Peyer's patch (tissue), 4 donors: ENCODE measurements at regions not wholly inside any gene's neighbourhood (a gene's known extent, or its start where the extent isn't known, plus 50 kb on each side); places are given as distances from the start of the nearest gene placed in this dataset.

ENCODE experiments used
- DNase-seq, 3 donors: peaks; one replicate each; pipeline ENCODE4 v3.0.0-alpha.2; 2017 to 2019
- H3K27ac ChIP-seq, 4 donors: fragments of 200-600 bp; sonication (generic); one replicate each; pipeline ENCODE4 v1.5.1; 2016 to 2019
- H3K27me3 ChIP-seq, 2 donors: fragments of 200-600 bp; sonication (generic); one replicate each; pipeline ENCODE4 v1.5.1; 2019
- H3K36me3 ChIP-seq, 3 donors: fragments of 200-600 bp; sonication (generic); one replicate each; pipeline ENCODE4 v1.5.1; 2016 to 2019
- H3K4me1 ChIP-seq, 4 donors: fragments of 200-600 bp; sonication (generic); one replicate each; pipeline ENCODE4 v1.5.1; 2016 to 2019
- H3K4me3 ChIP-seq, 4 donors: fragments of 200-600 bp; sonication (generic); 1 replicate in 3 of 4; 2 replicates in 1 of 4; pipeline ENCODE4 v1.5.1; 2016 to 2019; ENCODE audit warnings: mild to moderate bottlenecking in 1 of 4
- H3K9me3 ChIP-seq, 4 donors: fragments of 200-600 bp; sonication (generic); one replicate each; pipeline ENCODE4 v1.5.1; 2016 to 2019; ENCODE audit warnings: mild to moderate bottlenecking in 1 of 4
- POLR2A ChIP-seq, 2 donors: fragments of 450-650 bp; IDR thresholded peaks; one replicate each; pipeline ENCODE4 v1.5.1; 2017; ENCODE audit warnings: antibody characterized with exemption in 2 of 2, mild to moderate bottlenecking in 2 of 2, moderate library complexity in 2 of 2
- TF ChIP-seq, protein P1 (sequence below), 6 experiments: fragments of 450-650 bp in 4 of 6; fragments of 200-600 bp in 2 of 6; sonication (generic) in 1 of 6; IDR thresholded peaks; one replicate each; pipeline ENCODE4 v1.5.1; 2017 to 2019; ENCODE audit warnings: antibody characterized with exemption in 6 of 6, mild to moderate bottlenecking in 3 of 6, moderate library complexity in 1 of 6

- DNase-seq: no peak
- no peak overlapping the region for H3K4me3 ChIP-seq
- H3K27ac ChIP-seq: peak overlapping the region in 2 of 4 donors; percentile 15 to 65
- no peaks in the 10 kb centered on the region for H3K27me3 ChIP-seq
- H3K9me3 ChIP-seq: no peaks in the 10 kb centered on the region
- H3K4me1 ChIP-seq: peaks cover 0 to 40% (median 5%) of the 10 kb centered on the region in 4 donors
- TF ChIP-seq, protein P1, sequence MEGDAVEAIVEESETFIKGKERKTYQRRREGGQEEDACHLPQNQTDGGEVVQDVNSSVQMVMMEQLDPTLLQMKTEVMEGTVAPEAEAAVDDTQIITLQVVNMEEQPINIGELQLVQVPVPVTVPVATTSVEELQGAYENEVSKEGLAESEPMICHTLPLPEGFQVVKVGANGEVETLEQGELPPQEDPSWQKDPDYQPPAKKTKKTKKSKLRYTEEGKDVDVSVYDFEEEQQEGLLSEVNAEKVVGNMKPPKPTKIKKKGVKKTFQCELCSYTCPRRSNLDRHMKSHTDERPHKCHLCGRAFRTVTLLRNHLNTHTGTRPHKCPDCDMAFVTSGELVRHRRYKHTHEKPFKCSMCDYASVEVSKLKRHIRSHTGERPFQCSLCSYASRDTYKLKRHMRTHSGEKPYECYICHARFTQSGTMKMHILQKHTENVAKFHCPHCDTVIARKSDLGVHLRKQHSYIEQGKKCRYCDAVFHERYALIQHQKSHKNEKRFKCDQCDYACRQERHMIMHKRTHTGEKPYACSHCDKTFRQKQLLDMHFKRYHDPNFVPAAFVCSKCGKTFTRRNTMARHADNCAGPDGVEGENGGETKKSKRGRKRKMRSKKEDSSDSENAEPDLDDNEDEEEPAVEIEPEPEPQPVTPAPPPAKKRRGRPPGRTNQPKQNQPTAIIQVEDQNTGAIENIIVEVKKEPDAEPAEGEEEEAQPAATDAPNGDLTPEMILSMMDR (IDR thresholded peaks at IDR 0.05): no peak
- no peak for TF ChIP-seq POLR2A (IDR thresholded peaks at IDR 0.05)
- no peaks in the 10 kb centered on the region for H3K36me3 ChIP-seq
Measured at GRCh38 chr1:39110882-39111281, 84.7 kb downstream of the NDUFS5 start.

GRCh38 chr1:39113109-39113743 is 87.1 kb downstream of the NDUFS5 start:
- no peaks in the 10 kb centered on the region for H3K36me3 ChIP-seq
- no peaks in the 10 kb centered on the region for H3K9me3 ChIP-seq
- no peak overlapping the region for H3K4me3 ChIP-seq
- TF ChIP-seq, protein P1 (IDR thresholded peaks at IDR 0.05): no peak
- TF ChIP-seq POLR2A (IDR thresholded peaks at IDR 0.05): no peak
- H3K4me1 ChIP-seq: peaks cover 0 to 42% (median 3%) of the 10 kb centered on the region in 4 donors
- H3K27ac ChIP-seq: no peak overlapping the region
- no peaks in the 10 kb centered on the region for H3K27me3 ChIP-seq
- no peak for DNase-seq

DNA sequence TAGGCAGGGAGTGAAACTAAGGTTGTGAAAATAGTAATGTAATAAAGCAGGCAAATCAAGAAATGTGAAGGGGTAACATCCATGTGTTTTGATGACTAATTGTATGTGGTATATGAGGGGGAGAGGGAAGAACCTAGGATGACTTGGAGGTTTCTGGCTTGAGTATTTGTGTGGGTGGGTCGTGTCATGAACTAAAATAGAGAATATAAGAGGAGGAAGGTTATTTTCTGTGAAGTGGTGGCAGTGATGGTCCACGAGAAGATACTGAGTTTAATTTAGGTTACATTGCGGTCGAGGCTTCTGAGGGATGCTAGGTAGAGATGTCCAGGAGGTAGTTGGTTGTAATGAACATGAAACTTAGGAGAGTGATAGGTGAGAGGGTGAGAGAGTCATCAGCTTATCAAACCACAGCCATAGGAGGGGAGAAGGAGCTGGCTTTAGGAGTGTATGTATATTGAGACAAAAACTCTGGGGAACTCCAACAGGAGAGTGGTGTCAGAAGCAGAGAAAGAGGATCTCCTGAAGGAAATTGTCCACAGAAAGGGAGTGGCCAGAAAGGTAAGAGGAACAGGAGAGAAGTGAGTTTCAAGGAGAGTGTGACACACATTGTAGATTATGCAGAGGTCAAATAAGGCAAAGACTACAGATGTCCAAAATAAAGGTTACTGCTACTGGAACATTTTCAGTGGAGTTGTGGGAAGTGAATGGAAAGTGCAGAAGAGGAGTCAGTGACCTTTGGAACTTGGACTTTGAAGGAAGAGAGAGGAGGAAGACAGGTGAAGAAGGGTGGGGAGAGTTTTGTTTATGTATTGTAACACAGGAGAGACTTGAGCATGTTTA is 89.0 kb upstream of the MACF1 start:
- no peak for DNase-seq
- H3K36me3 ChIP-seq: no peaks in the 10 kb centered on the region
- H3K4me1 ChIP-seq: peaks cover 0 to 42% (median 3%) of the 10 kb centered on the region in 4 donors
- H3K27ac ChIP-seq: peak overlapping the region in 2 of 4 donors; percentile 13 to 69
- H3K27me3 ChIP-seq: no peaks in the 10 kb centered on the region
- TF ChIP-seq POLR2A (IDR thresholded peaks at IDR 0.05): no peak
- TF ChIP-seq, protein P1 (IDR thresholded peaks at IDR 0.05): no peak
- H3K9me3 ChIP-seq: no peaks in the 10 kb centered on the region
- no peak overlapping the region for H3K4me3 ChIP-seq

DNA sequence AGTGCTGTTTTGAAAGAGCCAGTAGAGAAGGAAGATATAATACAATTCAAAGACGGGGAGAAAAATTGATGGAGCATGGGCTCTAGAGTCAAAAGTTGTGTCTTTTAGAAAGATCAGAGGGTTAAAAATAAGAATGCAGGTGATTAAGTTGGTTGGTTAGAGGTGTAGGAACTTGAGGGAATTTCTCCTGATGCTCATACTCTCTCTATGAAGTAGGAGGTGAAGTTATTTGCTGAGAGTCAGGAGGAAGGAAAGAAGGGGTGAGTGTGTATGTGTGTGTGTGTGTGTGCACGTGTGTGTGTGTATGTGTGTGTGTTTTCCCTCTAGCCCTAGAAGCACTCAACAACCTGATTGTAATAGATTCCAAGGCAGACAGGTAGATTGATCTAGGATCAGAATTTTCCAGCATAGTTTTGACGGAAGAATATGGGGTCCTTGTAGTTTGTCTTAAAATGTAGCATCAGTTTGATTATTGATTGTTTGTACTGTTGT is 88.3 kb upstream of the MACF1 start:
- no peak for TF ChIP-seq POLR2A (IDR thresholded peaks at IDR 0.05)
- TF ChIP-seq, protein P1 (IDR thresholded peaks at IDR 0.05): no peak
- no peak for DNase-seq
- Histone ChIP-seq H3K36me3 (no peaks in the 10 kb centered on the region), H3K4me1 (peaks cover 0 to 42% (median 3%) of the 10 kb centered on the region in 4 donors), H3K27ac (peak overlapping the region in 2 of 4 donors; percentile 13 to 69), H3K4me3 (no peak overlapping the region), H3K27me3 (no peaks in the 10 kb centered on the region), H3K9me3 (no peaks in the 10 kb centered on the region)

- H3K27ac ChIP-seq: peak overlapping the region in 2 of 4 donors; percentile 13 to 69
- no peaks in the 10 kb centered on the region for H3K36me3 ChIP-seq
- peaks cover 0 to 42% (median 3%) of the 10 kb centered on the region in 4 donors for H3K4me1 ChIP-seq
- no peak for TF ChIP-seq POLR2A (IDR thresholded peaks at IDR 0.05)
- TF ChIP-seq, protein P1 (IDR thresholded peaks at IDR 0.05): no peak
- H3K9me3 ChIP-seq: no peaks in the 10 kb centered on the region
- DNase-seq: no peak
- no peaks in the 10 kb centered on the region for H3K27me3 ChIP-seq
- no peak overlapping the region for H3K4me3 ChIP-seq
Measured at GRCh38 chr1:39116860-39117728, 87.4 kb upstream of the MACF1 start.
